GM12878 (cell line): ENCODE measurements at regions not wholly inside any gene's neighbourhood (a gene's known extent, or its start where the extent isn't known, plus 50 kb on each side); places are given as distances from the start of the nearest gene placed in this dataset.

Experiments
- ATAC-seq: fragments of 200-7000 bp; cut with Tn5 transposase; 3 replicates; pipeline ENCODE4 v1.9.1; 2020; ENCODE audit warnings: mild to moderate bottlenecking, moderate library complexity
- BruUV-seq: library from RNA; stranded (reverse); fragments of 400-500 nt; replicated peaks from 2 replicates; lab custom pipeline; 2021; lab: Mats Ljungman, UMichigan
- CTCF ChIA-PET: fragments of 300-600 bp; sonication (Branson Sonifier 250); formaldehyde crosslinking; extraction: SDS; loops from one replicate; lab custom pipeline; 2021; ENCODE audit warnings: inconsistent platforms; lab: Yijun Ruan, JAX
- POLR2A ChIA-PET: fragments of 350-600 bp; formaldehyde crosslinking; extraction: SDS; loops from one replicate; lab custom pipeline; 2021; ENCODE audit warnings: inconsistent platforms; lab: Charles Lee
- RAD21 ChIA-PET: fragments of 300-600 bp; sonication (Branson Sonifier 250); formaldehyde crosslinking; loops from one replicate; lab custom pipeline; 2023; ENCODE audit warnings: antibody characterized with exemption; ENCODE audit not compliant: unreplicated experiment; lab: Charles Lee
- SMC1A ChIA-PET: fragments of 300-600 bp; sonication (Branson Sonifier 250); formaldehyde crosslinking; loops from one replicate; lab custom pipeline; 2023; ENCODE audit not compliant: unreplicated experiment, uncharacterized antibody; lab: Charles Lee
- DNase-seq: peaks from one replicate; pipeline ENCODE4 v3.0.0-alpha.2; 2011; ENCODE audit warnings: low read depth, low spot score
- FAIRE-seq: peaks from 3 replicates; lab custom pipeline; 2011; peaks lifted over from hg19 to GRCh38; lab: Jason Lieb, UNC
- H2AFZ ChIP-seq: 2 replicates; pipeline ENCODE4 v1.6.0; 2011; ENCODE audit warnings: low read depth, low read length, control low read depth; ENCODE audit not compliant: control insufficient read depth
- H3K27ac ChIP-seq: 2 replicates; pipeline ENCODE4 v1.5.1; 2011; ENCODE audit warnings: control low read depth; ENCODE audit not compliant: control insufficient read depth, insufficient read depth
- H3K27me3 ChIP-seq, 2 experiments: replicated peaks in 1 of 2; 2 replicates each; pipeline versions ENCODE4 v1.6.0 to v1.6.1; 2011; ENCODE audit warnings: low read length in 1 of 2; ENCODE audit not compliant: control insufficient read depth in 2 of 2, insufficient read depth in 2 of 2
- H3K36me3 ChIP-seq, 2 experiments: 2 replicates each; pipeline ENCODE4 v1.5.1; 2011; ENCODE audit warnings: low read length in 1 of 2; ENCODE audit not compliant: control insufficient read depth in 2 of 2, insufficient read depth in 2 of 2
- H3K4me1 ChIP-seq: 2 replicates; pipeline ENCODE4 v1.6.1; 2011; ENCODE audit warnings: mild to moderate bottlenecking, low read length, moderate library complexity, mixed read lengths; ENCODE audit not compliant: control insufficient read depth, insufficient read depth
- H3K4me2 ChIP-seq: 2 replicates; pipeline ENCODE4 v1.6.0; 2011; ENCODE audit warnings: control low read depth; ENCODE audit not compliant: control insufficient read depth, insufficient read depth
- H3K4me3 ChIP-seq: fragments of 200-600 bp; sonication (generic); 2 replicates; pipeline ENCODE4 v1.5.1; 2016
- H3K79me2 ChIP-seq: 2 replicates; pipeline ENCODE4 v1.6.0; 2011; ENCODE audit warnings: low read length; ENCODE audit not compliant: control insufficient read depth, insufficient read depth
- H3K9ac ChIP-seq: 2 replicates; pipeline ENCODE4 v1.8.0; 2011; ENCODE audit warnings: low read length, control low read depth, mixed read lengths; ENCODE audit not compliant: control insufficient read depth, insufficient read depth
- H3K9me3 ChIP-seq: replicated peaks from 3 replicates; pipeline ENCODE4 v1.5.1; 2011; ENCODE audit warnings: mild to moderate bottlenecking, low read length; ENCODE audit not compliant: control insufficient read depth, insufficient read depth
- H4K20me1 ChIP-seq: 2 replicates; pipeline ENCODE4 v1.6.0; 2011; ENCODE audit not compliant: control insufficient read depth, insufficient read depth
- CBFB ChIP-seq: IDR thresholded peaks from 2 replicates; pipeline ENCODE4 v1.6.1; 2016; ENCODE audit warnings: antibody characterized with exemption, low read depth
- CREB1 ChIP-seq: IDR thresholded peaks from 2 replicates; pipeline ENCODE4 v1.6.1; 2012; ENCODE audit warnings: low read depth, mild to moderate bottlenecking, inconsistent platforms
- ESRRA ChIP-seq: IDR thresholded peaks from 2 replicates; pipeline ENCODE4 v1.6.1; 2012; ENCODE audit warnings: mild to moderate bottlenecking, low read length, improper control_type of control experiment
- GABPA ChIP-seq: IDR thresholded peaks from 2 replicates; pipeline ENCODE4 v1.6.1; 2014; ENCODE audit warnings: antibody characterized with exemption, low read depth, mild to moderate bottlenecking, inconsistent platforms
- MEF2B ChIP-seq: fragments of 450-650 bp; IDR thresholded peaks from 2 replicates; pipeline ENCODE4 v1.6.1; 2018; ENCODE audit warnings: mild to moderate bottlenecking, moderate library complexity; ENCODE audit not compliant: partially characterized antibody, poor library complexity, severe bottlenecking
- NR2C2 ChIP-seq: IDR thresholded peaks from 2 replicates; pipeline ENCODE4 v1.6.1; 2011; ENCODE audit warnings: borderline replicate concordance, low read depth; ENCODE audit not compliant: control insufficient read depth, insufficient read length
- PKNOX1 ChIP-seq: fragments of 450-650 bp; IDR thresholded peaks from 2 replicates; pipeline ENCODE4 v1.6.1; 2016; ENCODE audit warnings: mild to moderate bottlenecking
- RAD51 ChIP-seq: fragments of 450-650 bp; IDR thresholded peaks from 2 replicates; pipeline ENCODE4 v1.6.1; 2016; ENCODE audit warnings: moderate library complexity, mild to moderate bottlenecking, inconsistent platforms
- RELB ChIP-seq: fragments of 450-650 bp; IDR thresholded peaks from 2 replicates; pipeline ENCODE4 v1.6.1; 2017; ENCODE audit warnings: low read depth, mild to moderate bottlenecking, moderate library complexity
- SMARCA5 ChIP-seq: fragments of 450-650 bp; IDR thresholded peaks from 2 replicates; pipeline ENCODE4 v1.6.1; 2017; ENCODE audit warnings: mild to moderate bottlenecking
- WRNIP1 ChIP-seq: IDR thresholded peaks from 2 replicates; pipeline ENCODE4 v1.6.1; 2011; ENCODE audit warnings: low read depth, low read length, improper control_type of control experiment, borderline replicate concordance
- ZBED1 ChIP-seq: IDR thresholded peaks from 2 replicates; pipeline ENCODE4 v1.6.1; 2016; ENCODE audit warnings: borderline replicate concordance
- ZBTB11 ChIP-seq: fragments of 450-650 bp; formaldehyde crosslinking; IDR thresholded peaks from 2 replicates; pipeline ENCODE4 v1.5.0; 2022; ENCODE audit warnings: mild to moderate bottlenecking, missing genetic modification characterization
- ZNF274 ChIP-seq: IDR thresholded peaks from one replicate; pipeline ENCODE4 v1.8.0; 2011; ENCODE audit not compliant: insufficient read length, insufficient read depth
- WGBS: methylation state at CpG from one replicate; pipeline ENCODE4 v1.1.6; 2016; ENCODE audit warnings: low lambda C conversion rate; ENCODE audit not compliant: insufficient replicate concordance, insufficient coverage; ENCODE audit errors: missing lambda C conversion rate; 5-methylcytosine and 5-hydroxymethylcytosine counted together
- in situ Hi-C: fragments of 300-500 bp; cut with MboI; formaldehyde crosslinking; loops from 9 replicates; pipeline ENCODE4 v1.14.3; 2018; ENCODE audit warnings: mixed read lengths
- intact Hi-C: fragments of 100-400 bp; cut with micrococcal nuclease; formaldehyde crosslinking; loops from one replicate; pipeline ENCODE4 v1.14.2; 2022; ENCODE audit not compliant: unreplicated experiment

- H3K9me3 ChIP-seq = no peaks in the 10 kb centered on the region
- no peaks in the 10 kb centered on the region for H3K36me3 ChIP-seq
- no peaks in the 10 kb centered on the region for H3K4me1 ChIP-seq
- in situ Hi-C loops = no loop called here
- WGBS = 73% methylated on average over 2 of the region's 2 CpGs
- ChIA-PET CTCF (no interaction called here), SMC1A (no interaction called here), POLR2A (no interaction called here), RAD21 (no interaction called here)
- BruUV-seq = no TSS peak
- no peaks in the 10 kb centered on the region for H4K20me1 ChIP-seq
- intact Hi-C loops = no loop called here
- no peak overlapping the region for H3K9ac ChIP-seq
- no peak overlapping the region for H3K4me2 ChIP-seq
- no peaks in the 10 kb centered on the region for H3K79me2 ChIP-seq
- H3K27me3 ChIP-seq = no peaks in the 10 kb centered on the region
- no peak for FAIRE-seq
- ATAC-seq = no peak
- no peak for DNase-seq
- no peak overlapping the region for H2AFZ ChIP-seq
- TF ChIP-seq ZBED1 (no peak), ZNF274 (no peak), MEF2B (no peak)
- H3K4me3 ChIP-seq = no peak overlapping the region
- H3K27ac ChIP-seq = no peak overlapping the region
These were observed 506.4 kb upstream of the PABPC4L start for GRCh38 chr4:134708026-134708425.

GRCh38 chr4:134702374-134702773, 500.8 kb upstream of the PABPC4L start:
- in situ Hi-C loops (no loop called here), intact Hi-C loops (no loop called here)
- BruUV-seq = no TSS peak
- H3K79me2 ChIP-seq = no peaks in the 10 kb centered on the region
- no peaks in the 10 kb centered on the region for H3K9me3 ChIP-seq
- ChIA-PET CTCF (no interaction called here), RAD21 (no interaction called here), POLR2A (no interaction called here), SMC1A (interaction anchor here (1.2 kb wide), 1 partner anchor 36 kb away, joined by 3 read pairs; no protein-coding TSS in a partner anchor)
- H3K27me3 ChIP-seq = no peaks in the 10 kb centered on the region
- ATAC-seq (no peak), FAIRE-seq (no peak), DNase-seq (no peak)
- 0% methylated on average over 3 of the region's 3 CpGs for WGBS
- no peak overlapping the region for H3K4me2 ChIP-seq
- H3K27ac ChIP-seq = no peak overlapping the region
- no peaks in the 10 kb centered on the region for H3K4me1 ChIP-seq
- no peaks in the 10 kb centered on the region for H3K36me3 ChIP-seq
- no peaks in the 10 kb centered on the region for H4K20me1 ChIP-seq
- H3K4me3 ChIP-seq = no peak overlapping the region
- H3K9ac ChIP-seq = no peak overlapping the region
- H2AFZ ChIP-seq = no peak overlapping the region
- TF ChIP-seq GABPA (no peak), CBFB (no peak), RELB (no peak), WRNIP1 (no peak), ESRRA (no peak), PKNOX1 (no peak), RAD51 (no peak), ZBTB11 (no peak), SMARCA5 (no peak), CREB1 (no peak), NR2C2 (no peak)
